NCI-H187 (cell line): ENCODE measurements at regions not wholly inside any gene's neighbourhood (a gene's known extent, or its start where the extent isn't known, plus 50 kb on each side); places are given as distances from the start of the nearest gene placed in this dataset.

Experiments
- DNase-seq, 2 experiments: peaks; one replicate each; lab custom pipeline; 2025; lab: John Stamatoyannopoulos, UW

DNA sequence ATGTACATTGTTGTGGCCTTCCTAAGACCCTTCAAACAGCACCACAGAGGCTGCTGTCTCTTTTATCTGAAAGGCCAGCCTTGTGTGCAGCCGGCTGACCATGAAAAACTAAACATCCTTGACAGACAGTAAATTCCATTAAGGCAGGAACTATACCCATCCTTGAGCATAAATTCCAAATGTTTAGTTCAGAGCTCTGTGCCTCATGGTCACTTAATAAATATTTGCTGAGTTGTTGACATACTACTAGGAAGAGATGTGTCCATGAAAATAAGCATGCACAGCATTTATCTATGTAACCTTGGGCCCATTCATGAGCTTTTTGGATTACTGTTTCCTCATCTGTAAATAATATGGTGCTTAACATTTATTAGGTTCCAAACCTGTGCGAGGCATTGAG is 424.8 kb downstream of the HRH4 start:
- no peak for DNase-seq

- no peak for DNase-seq
These were observed 434.4 kb downstream of the HRH4 start for GRCh38 chr18:24894880-24895279.

DNA sequence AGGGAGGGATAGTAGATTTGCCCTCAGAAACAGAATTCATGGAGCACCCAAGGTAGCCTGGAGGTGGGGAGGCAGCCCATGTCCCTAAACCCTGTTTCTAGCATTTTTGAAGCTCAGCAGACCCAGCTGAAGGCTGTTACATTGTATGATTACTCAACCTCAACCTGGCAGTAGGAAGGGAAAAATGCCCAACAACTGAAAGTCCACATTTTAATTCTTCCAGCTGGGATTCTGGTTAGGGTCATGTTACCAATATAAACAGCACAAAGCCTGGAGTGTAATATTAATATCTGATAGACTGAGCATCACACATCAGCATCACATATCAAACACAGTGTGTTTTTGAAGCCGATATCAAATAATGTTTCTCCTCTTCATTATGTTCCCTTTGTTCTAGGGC is 437.0 kb downstream of the HRH4 start:
- DNase-seq = no peak

- DNase-seq = no peak
These were observed 441.7 kb downstream of the ZNF521 start for GRCh38 chr18:24910221-24910620.

GRCh38 chr18:24913507-24914170 is 438.3 kb downstream of the ZNF521 start:
- DNase-seq = no peak

DNA sequence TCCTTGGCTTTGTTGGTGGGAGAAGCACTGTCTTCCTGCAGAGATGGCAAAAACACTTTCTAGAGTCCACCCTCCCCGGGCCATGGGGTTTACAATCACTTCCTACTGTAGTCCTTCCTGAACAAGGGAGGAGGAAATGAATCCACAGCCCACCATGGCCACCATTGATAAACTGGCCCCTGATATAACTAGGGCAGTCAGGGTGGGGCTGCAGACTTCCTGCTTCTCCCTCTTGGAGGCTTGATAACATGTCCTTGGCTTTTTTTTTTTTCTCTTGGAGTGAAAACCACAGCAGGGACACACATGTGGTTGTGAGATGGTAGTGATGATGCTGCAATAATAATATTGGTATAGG is 437.8 kb downstream of the ZNF521 start:
- DNase-seq = no peak

DNA sequence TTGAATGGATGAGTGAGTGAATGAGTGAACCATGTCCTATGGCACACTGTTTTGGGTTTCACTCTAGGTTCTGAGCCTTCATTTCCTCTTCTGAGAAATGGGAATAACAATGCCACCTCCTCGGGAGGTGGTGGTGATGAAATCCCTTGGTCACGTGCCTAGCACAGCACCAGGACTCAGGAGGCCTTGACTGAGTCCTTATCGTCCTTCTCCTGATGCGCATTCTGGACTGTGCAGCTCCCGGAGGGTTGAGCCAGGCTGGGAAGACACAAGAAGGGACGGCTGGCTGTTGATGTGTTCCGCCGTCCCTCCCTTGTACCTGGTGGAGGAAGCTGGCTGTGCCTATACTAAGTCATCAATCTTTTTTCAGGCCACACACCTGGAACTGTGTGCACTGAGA is 437.3 kb downstream of the ZNF521 start:
- no peak for DNase-seq

- no peak for DNase-seq
These were observed 436.4 kb downstream of the ZNF521 start for GRCh38 chr18:24915547-24915946.

GRCh38 chr18:24917767-24918166 is 434.2 kb downstream of the ZNF521 start:
- no peak for DNase-seq

- no peak for DNase-seq
These were observed 433.7 kb downstream of the ZNF521 start for GRCh38 chr18:24918257-24918656.

GRCh38 chr18:24919181-24919797 is 432.7 kb downstream of the ZNF521 start:
- DNase-seq = no peak

DNA sequence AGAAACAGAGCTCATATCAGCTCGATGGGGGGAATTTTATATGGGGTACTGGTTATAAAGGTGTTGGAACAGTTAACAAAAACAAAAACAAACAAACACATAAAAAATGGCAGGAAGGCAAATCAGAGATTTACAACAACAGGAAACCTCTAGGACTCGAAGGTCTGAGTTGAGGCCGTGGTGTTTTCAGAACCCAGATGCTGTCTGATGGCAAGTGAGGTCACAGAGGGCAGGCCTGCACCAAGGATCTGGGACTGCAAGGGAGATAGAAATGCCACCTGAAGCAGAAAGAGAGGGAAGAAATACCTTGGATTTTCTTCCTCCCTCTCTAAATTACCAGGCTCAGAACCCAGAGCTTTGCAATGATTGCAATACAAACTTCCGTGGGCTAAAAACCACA is 429.5 kb downstream of the ZNF521 start:
- no peak for DNase-seq

DNA sequence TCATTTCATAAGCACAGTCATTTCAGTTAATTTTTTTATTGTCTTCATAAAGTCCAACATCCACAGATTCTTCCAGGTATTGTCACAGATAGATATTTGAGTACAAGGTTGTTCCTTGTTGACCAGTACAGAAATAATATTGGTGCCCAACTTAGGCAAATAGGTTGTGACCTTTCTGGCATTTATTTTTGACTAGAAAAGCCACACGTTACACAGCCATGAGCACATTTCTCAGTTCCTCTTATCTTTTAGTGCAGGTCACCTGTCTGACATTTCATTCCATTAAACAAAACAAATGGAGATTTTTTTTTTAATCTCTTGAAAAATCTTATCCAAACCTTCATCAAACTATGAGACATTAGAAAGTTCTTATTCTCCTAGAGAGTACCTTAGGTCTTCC is 428.8 kb downstream of the ZNF521 start:
- no peak for DNase-seq

- DNase-seq = no peak
These were observed 427.8 kb downstream of the ZNF521 start for GRCh38 chr18:24924066-24924716.

- no peak for DNase-seq
These were observed 425.3 kb downstream of the ZNF521 start for GRCh38 chr18:24926649-24927048.

DNA sequence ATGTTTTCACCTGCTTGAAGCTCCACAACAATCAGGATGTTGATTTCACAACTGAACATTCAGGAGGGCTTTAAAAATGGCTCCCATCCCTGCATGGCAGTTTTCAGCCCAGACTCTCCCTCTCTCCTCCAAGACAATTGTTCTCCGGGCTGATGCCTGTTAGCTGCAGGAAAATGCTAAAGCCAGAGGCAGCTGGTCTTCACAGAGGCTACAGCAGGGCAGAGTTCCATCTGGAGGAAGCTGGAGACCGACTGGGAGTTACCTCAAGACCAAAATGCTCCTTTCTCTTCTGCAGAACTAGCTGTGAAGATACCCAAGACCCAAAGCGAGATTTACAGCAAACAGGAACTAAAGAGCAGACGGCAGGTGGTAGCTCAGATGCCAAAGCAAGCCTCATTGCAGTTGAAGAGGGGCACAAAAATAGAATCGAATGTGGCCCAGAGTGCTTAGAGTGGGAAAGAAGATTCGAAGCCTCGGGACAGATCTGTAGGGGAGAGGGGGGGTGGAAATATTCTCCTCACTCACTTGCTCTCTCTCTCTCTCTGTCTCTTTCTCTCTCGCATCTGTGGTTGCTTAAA is 423.6 kb downstream of the ZNF521 start:
- DNase-seq = peak; percentile 23 to 50

DNA sequence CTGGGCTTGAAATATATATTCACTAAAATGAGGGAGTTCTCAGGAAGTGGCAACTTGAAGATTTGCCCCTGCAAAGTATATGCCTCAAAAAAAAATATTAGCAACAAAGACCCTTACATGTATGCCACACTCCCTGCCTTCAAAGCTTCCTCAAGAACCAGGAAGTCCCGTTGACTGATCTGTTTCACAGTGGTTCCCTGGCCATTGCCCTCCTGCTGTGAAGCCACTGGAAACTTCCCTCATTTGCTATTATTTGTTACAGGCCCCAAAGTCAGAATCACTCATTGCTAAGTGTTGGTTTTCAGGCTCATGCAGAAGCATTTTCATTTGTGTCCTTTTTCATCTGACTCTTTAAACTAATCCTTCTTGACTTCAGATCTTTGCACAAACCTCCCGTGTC is 421.5 kb downstream of the ZNF521 start:
- DNase-seq = no peak

DNA sequence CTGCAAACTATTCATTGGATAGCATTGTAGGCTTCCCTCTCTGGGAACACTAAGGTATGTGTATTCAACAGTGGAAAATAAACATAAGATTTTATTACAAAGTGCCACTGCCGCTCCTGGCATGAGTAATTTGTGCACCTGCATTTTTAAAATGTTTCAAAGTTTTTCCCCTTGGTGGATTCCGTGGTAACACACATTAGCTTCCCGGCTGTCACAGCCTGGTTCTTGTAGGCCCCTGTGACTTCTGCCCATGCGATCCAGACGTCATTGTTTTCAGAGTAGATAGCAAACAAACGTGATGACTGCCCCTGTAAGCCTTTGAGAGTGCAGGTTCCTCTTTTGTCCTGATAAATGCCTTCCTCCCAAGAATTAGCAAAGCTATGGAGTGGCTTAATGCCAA is 421.0 kb downstream of the ZNF521 start:
- DNase-seq = no peak

DNA sequence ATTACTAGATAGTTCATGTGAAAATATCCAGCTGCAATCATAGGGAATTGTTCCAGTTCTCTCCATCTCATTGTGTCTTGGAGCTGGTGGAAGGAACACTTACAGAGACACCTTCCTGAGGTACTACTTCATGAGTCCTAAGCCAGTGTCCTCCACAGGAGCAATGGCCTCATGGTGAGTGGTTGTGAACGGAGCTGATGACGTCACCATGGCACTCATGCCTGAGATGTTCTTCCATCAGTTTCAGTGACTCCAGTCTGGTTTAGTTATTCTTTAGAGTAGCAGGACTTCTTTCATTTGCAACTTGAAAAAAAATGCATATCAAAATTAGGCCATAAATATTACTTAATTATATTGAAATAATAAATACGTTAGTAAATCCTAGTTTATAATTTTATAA is 418.6 kb downstream of the ZNF521 start:
- no peak for DNase-seq

DNA sequence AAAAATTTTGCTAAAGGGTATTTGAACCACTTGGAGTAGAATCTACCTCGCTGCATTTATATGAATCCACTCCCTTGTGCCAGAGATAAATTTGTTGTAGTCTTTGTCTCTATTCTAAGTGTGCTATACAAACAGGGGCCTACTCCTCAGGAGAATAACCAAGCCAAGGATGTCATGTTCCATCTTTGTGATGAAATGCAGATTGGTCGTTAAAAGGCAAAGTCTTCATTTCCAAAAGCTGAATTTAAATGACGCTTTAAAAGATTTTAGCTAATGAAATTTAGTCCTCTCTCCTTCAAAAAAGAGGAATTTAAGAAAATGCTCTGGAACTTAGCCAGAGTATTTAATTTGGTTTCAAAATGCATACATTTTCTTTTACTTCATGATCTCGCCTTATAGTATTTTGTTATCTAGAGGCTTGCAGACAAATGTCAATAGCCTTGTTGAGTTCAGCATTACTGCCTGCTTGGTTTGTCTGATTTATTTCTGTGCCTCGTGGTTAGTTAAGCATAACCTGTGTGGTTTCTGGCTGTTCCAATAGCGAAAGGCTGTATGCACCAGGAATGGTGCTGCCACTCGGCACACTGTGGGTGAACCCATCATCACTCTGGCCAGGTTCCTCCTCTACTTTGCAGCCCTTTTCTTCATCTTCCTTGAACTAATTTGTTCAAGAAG is 417.6 kb downstream of the ZNF521 start:
- no peak for DNase-seq

GRCh38 chr18:24935008-24935407 is 417.0 kb downstream of the ZNF521 start:
- no peak for DNase-seq

DNA sequence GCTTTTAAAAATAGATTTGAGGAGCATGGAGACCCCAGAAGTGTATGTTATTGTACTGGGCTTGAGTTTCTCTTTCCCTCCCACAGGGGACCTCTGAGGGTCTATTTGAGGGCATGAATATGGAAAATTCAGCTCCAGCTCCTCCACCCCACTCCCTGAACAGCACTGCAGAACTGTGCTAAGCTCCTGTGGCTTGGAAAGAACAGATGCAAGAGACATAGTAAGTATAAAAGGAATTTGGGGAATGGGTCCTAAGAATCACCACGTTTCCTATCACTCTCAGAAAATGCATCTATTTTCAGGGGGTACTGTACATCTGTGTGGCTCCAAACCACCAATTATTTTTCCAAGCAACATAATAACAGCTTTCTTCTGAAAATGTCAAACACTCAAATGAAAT is 416.1 kb downstream of the ZNF521 start:
- DNase-seq = no peak

- DNase-seq = no peak
These were observed 415.3 kb downstream of the ZNF521 start for GRCh38 chr18:24936691-24937090.
